GM12878 (cell line): ENCODE measurements at regions not wholly inside any gene's neighbourhood (a gene's known extent, or its start where the extent isn't known, plus 50 kb on each side); places are given as distances from the start of the nearest gene placed in this dataset.

Source experiments
- ATAC-seq: fragments of 200-7000 bp; cut with Tn5 transposase; 3 replicates; pipeline ENCODE4 v1.9.1; 2020; ENCODE audit warnings: mild to moderate bottlenecking, moderate library complexity
- BruUV-seq: library from RNA; stranded (reverse); fragments of 400-500 nt; replicated peaks from 2 replicates; lab custom pipeline; 2021; lab: Mats Ljungman, UMichigan
- CTCF ChIA-PET: fragments of 300-600 bp; sonication (Branson Sonifier 250); formaldehyde crosslinking; extraction: SDS; loops from one replicate; lab custom pipeline; 2021; ENCODE audit warnings: inconsistent platforms; lab: Yijun Ruan, JAX
- POLR2A ChIA-PET: fragments of 350-600 bp; formaldehyde crosslinking; extraction: SDS; loops from one replicate; lab custom pipeline; 2021; ENCODE audit warnings: inconsistent platforms; lab: Charles Lee
- RAD21 ChIA-PET: fragments of 300-600 bp; sonication (Branson Sonifier 250); formaldehyde crosslinking; loops from one replicate; lab custom pipeline; 2023; ENCODE audit warnings: antibody characterized with exemption; ENCODE audit not compliant: unreplicated experiment; lab: Charles Lee
- SMC1A ChIA-PET: fragments of 300-600 bp; sonication (Branson Sonifier 250); formaldehyde crosslinking; loops from one replicate; lab custom pipeline; 2023; ENCODE audit not compliant: unreplicated experiment, uncharacterized antibody; lab: Charles Lee
- DNase-seq: peaks from one replicate; pipeline ENCODE4 v3.0.0-alpha.2; 2011; ENCODE audit warnings: low read depth, low spot score
- FAIRE-seq: peaks from 3 replicates; lab custom pipeline; 2011; peaks lifted over from hg19 to GRCh38; lab: Jason Lieb, UNC
- H2AFZ ChIP-seq: 2 replicates; pipeline ENCODE4 v1.6.0; 2011; ENCODE audit warnings: low read depth, low read length, control low read depth; ENCODE audit not compliant: control insufficient read depth
- H3K27ac ChIP-seq: 2 replicates; pipeline ENCODE4 v1.5.1; 2011; ENCODE audit warnings: control low read depth; ENCODE audit not compliant: control insufficient read depth, insufficient read depth
- H3K27me3 ChIP-seq, 2 experiments: replicated peaks in 1 of 2; 2 replicates each; pipeline versions ENCODE4 v1.6.0 to v1.6.1; 2011; ENCODE audit warnings: low read length in 1 of 2; ENCODE audit not compliant: control insufficient read depth in 2 of 2, insufficient read depth in 2 of 2
- H3K36me3 ChIP-seq, 2 experiments: 2 replicates each; pipeline ENCODE4 v1.5.1; 2011; ENCODE audit warnings: low read length in 1 of 2; ENCODE audit not compliant: control insufficient read depth in 2 of 2, insufficient read depth in 2 of 2
- H3K4me1 ChIP-seq: 2 replicates; pipeline ENCODE4 v1.6.1; 2011; ENCODE audit warnings: mild to moderate bottlenecking, low read length, moderate library complexity, mixed read lengths; ENCODE audit not compliant: control insufficient read depth, insufficient read depth
- H3K4me2 ChIP-seq: 2 replicates; pipeline ENCODE4 v1.6.0; 2011; ENCODE audit warnings: control low read depth; ENCODE audit not compliant: control insufficient read depth, insufficient read depth
- H3K4me3 ChIP-seq: fragments of 200-600 bp; sonication (generic); 2 replicates; pipeline ENCODE4 v1.5.1; 2016
- H3K79me2 ChIP-seq: 2 replicates; pipeline ENCODE4 v1.6.0; 2011; ENCODE audit warnings: low read length; ENCODE audit not compliant: control insufficient read depth, insufficient read depth
- H3K9ac ChIP-seq: 2 replicates; pipeline ENCODE4 v1.8.0; 2011; ENCODE audit warnings: low read length, control low read depth, mixed read lengths; ENCODE audit not compliant: control insufficient read depth, insufficient read depth
- H3K9me3 ChIP-seq: replicated peaks from 3 replicates; pipeline ENCODE4 v1.5.1; 2011; ENCODE audit warnings: mild to moderate bottlenecking, low read length; ENCODE audit not compliant: control insufficient read depth, insufficient read depth
- H4K20me1 ChIP-seq: 2 replicates; pipeline ENCODE4 v1.6.0; 2011; ENCODE audit not compliant: control insufficient read depth, insufficient read depth
- CBFB ChIP-seq: IDR thresholded peaks from 2 replicates; pipeline ENCODE4 v1.6.1; 2016; ENCODE audit warnings: antibody characterized with exemption, low read depth
- IKZF1 ChIP-seq: fragments of 450-650 bp; conservative IDR thresholded peaks from 2 replicates; pipeline ENCODE4 v1.6.1; 2017; ENCODE audit warnings: antibody characterized with exemption, mild to moderate bottlenecking
- POLR2AphosphoS2 ChIP-seq: IDR thresholded peaks from 2 replicates; pipeline ENCODE4 v1.6.1; 2011; ENCODE audit warnings: low read depth, mild to moderate bottlenecking, low read length, improper control_type of control experiment, moderate library complexity
- USF2 ChIP-seq: IDR thresholded peaks from 2 replicates; pipeline ENCODE4 v1.6.1; 2011; ENCODE audit warnings: low read depth, low read length, improper control_type of control experiment, borderline replicate concordance
- ZNF217 ChIP-seq: fragments of 450-650 bp; IDR thresholded peaks from 2 replicates; pipeline ENCODE4 v1.6.1; 2017; ENCODE audit warnings: antibody characterized with exemption, mild to moderate bottlenecking
- WGBS: methylation state at CpG from one replicate; pipeline ENCODE4 v1.1.6; 2016; ENCODE audit warnings: low lambda C conversion rate; ENCODE audit not compliant: insufficient replicate concordance, insufficient coverage; ENCODE audit errors: missing lambda C conversion rate; 5-methylcytosine and 5-hydroxymethylcytosine counted together
- in situ Hi-C: fragments of 300-500 bp; cut with MboI; formaldehyde crosslinking; loops from 9 replicates; pipeline ENCODE4 v1.14.3; 2018; ENCODE audit warnings: mixed read lengths
- intact Hi-C: fragments of 100-400 bp; cut with micrococcal nuclease; formaldehyde crosslinking; loops from one replicate; pipeline ENCODE4 v1.14.2; 2022; ENCODE audit not compliant: unreplicated experiment

GRCh38 chr7:68485253-68485917 lies 1112.9 kb upstream of the AUTS2 start (continued):
- no peak for TF ChIP-seq USF2
- no peak for TF ChIP-seq ZNF217
- TF ChIP-seq IKZF1 = no peak
- no peak for TF ChIP-seq POLR2AphosphoS2

GRCh38 chr7:68488341-68489060 lies 1109.8 kb upstream of the AUTS2 start:
- intact Hi-C loops (no loop called here), in situ Hi-C loops (no loop called here)
- no peak overlapping the region for H2AFZ ChIP-seq
- no peak overlapping the region for H3K27ac ChIP-seq
- no peak overlapping the region for H3K4me3 ChIP-seq
- no peaks in the 10 kb centered on the region for H3K36me3 ChIP-seq
- H3K4me2 ChIP-seq = no peak overlapping the region
- RAD21 ChIA-PET = no interaction called here
- H3K27me3 ChIP-seq = no peaks in the 10 kb centered on the region
- H3K79me2 ChIP-seq = no peaks in the 10 kb centered on the region
- no peak for TF ChIP-seq CBFB
- CTCF ChIA-PET = no interaction called here
- H3K9me3 ChIP-seq = no peaks in the 10 kb centered on the region
- 33% methylated on average over 8 of the region's 8 CpGs for WGBS
- no TSS peak for BruUV-seq
- DNase-seq = no peak
- SMC1A ChIA-PET = no interaction called here
- H4K20me1 ChIP-seq = no peaks in the 10 kb centered on the region
- H3K4me1 ChIP-seq = no peaks in the 10 kb centered on the region
- POLR2A ChIA-PET = no interaction called here
- no peak for FAIRE-seq
- H3K9ac ChIP-seq = no peak overlapping the region
- ATAC-seq = no peak
